ENCODE measurements at regions not wholly inside any gene's neighbourhood (a gene's known extent, or its start where the extent isn't known, plus 50 kb on each side); places are given as distances from the start of the nearest gene placed in this dataset.

- WGBS, 2 donors: 84 to 89% methylated on average over 3 of the region's 3 CpGs
- no peak for DNase-seq
- TF ChIP-seq POLR2A (IDR thresholded peaks at IDR 0.05) (no peak), CTCF (IDR thresholded peaks at IDR 0.05) (no peak)
- Histone ChIP-seq H3K9me3 (no peaks in the 10 kb centered on the region), H3K27me3 (no peaks in the 10 kb centered on the region), H3K4me1 (no peaks in the 10 kb centered on the region), H3K36me3 (ENCODE audit: low read depth, missing control alignments) (no peaks in the 10 kb centered on the region), H3K27ac (no peak overlapping the region), H3K4me3 (no peak overlapping the region)
- intact Hi-C loops (cut with DNase I; ENCODE audit: low total_unique reads): no loop called here
These were observed 388.7 kb upstream of the NBEA start for GRCh38 chr13:34553376-34553775.

- no peak for DNase-seq
- H3K27ac ChIP-seq: no peak overlapping the region
- no peaks in the 10 kb centered on the region for H3K27me3 ChIP-seq
- no peaks in the 10 kb centered on the region for H3K36me3 ChIP-seq (ENCODE audit: low read depth, missing control alignments)
- intact Hi-C loops (cut with DNase I; ENCODE audit: low total_unique reads): no loop called here
- 72 to 74% methylated on average over 4 of the region's 4 CpGs for WGBS, 2 donors
- no peaks in the 10 kb centered on the region for H3K4me1 ChIP-seq
- no peak overlapping the region for H3K4me3 ChIP-seq
- H3K9me3 ChIP-seq: no peaks in the 10 kb centered on the region
- TF ChIP-seq CTCF (IDR thresholded peaks at IDR 0.05) (no peak), POLR2A (IDR thresholded peaks at IDR 0.05) (no peak)
These were observed 386.1 kb upstream of the NBEA start for GRCh38 chr13:34555988-34556387.

GRCh38 chr13:34561033-34561432, 381.0 kb upstream of the NBEA start:
- intact Hi-C loops (cut with DNase I; ENCODE audit: low total_unique reads): no loop called here
- H3K36me3 ChIP-seq (ENCODE audit: low read depth, missing control alignments): no peaks in the 10 kb centered on the region
- no peaks in the 10 kb centered on the region for H3K27me3 ChIP-seq
- H3K4me1 ChIP-seq: no peaks in the 10 kb centered on the region
- no peak for TF ChIP-seq POLR2A (IDR thresholded peaks at IDR 0.05)
- TF ChIP-seq CTCF (IDR thresholded peaks at IDR 0.05): no peak
- H3K9me3 ChIP-seq: no peaks in the 10 kb centered on the region
- no peak overlapping the region for H3K27ac ChIP-seq
- no peak for DNase-seq
- WGBS, 2 donors: 90 to 98% methylated on average over 7 of the region's 7 CpGs
- no peak overlapping the region for H3K4me3 ChIP-seq

GRCh38 chr13:34567597-34567996, 374.5 kb upstream of the NBEA start:
- no peaks in the 10 kb centered on the region for H3K9me3 ChIP-seq
- no peak for DNase-seq
- no peaks in the 10 kb centered on the region for H3K4me1 ChIP-seq
- intact Hi-C loops (cut with DNase I; ENCODE audit: low total_unique reads): no loop called here
- WGBS, 2 donors: 75 to 86% methylated on average over 7 of the region's 7 CpGs
- H3K4me3 ChIP-seq: no peak overlapping the region
- TF ChIP-seq CTCF (IDR thresholded peaks at IDR 0.05) (no peak), POLR2A (IDR thresholded peaks at IDR 0.05) (no peak)
- H3K36me3 ChIP-seq (ENCODE audit: low read depth, missing control alignments): no peaks in the 10 kb centered on the region
- no peak overlapping the region for H3K27ac ChIP-seq
- H3K27me3 ChIP-seq: no peaks in the 10 kb centered on the region

- H3K4me1 ChIP-seq: no peaks in the 10 kb centered on the region
- no peaks in the 10 kb centered on the region for H3K9me3 ChIP-seq
- H3K27ac ChIP-seq: no peak overlapping the region
- no peaks in the 10 kb centered on the region for H3K36me3 ChIP-seq (ENCODE audit: low read depth, missing control alignments)
- DNase-seq: no peak
- intact Hi-C loops (cut with DNase I; ENCODE audit: low total_unique reads): no loop called here
- H3K4me3 ChIP-seq: no peak overlapping the region
- 51 to 64% methylated on average over 5 of the region's 5 CpGs for WGBS, 2 donors
- TF ChIP-seq CTCF (IDR thresholded peaks at IDR 0.05) (no peak), POLR2A (IDR thresholded peaks at IDR 0.05) (no peak)
- H3K27me3 ChIP-seq: no peaks in the 10 kb centered on the region
These were observed 371.2 kb upstream of the NBEA start for GRCh38 chr13:34570698-34571353.

Data from testis (tissue), 2 donors.